ENCODE measurements at regions not wholly inside any gene's neighbourhood (a gene's known extent, or its start where the extent isn't known, plus 50 kb on each side); places are given as distances from the start of the nearest gene placed in this dataset.

- H3K27ac Mint-ChIP-seq (ENCODE audit: unreplicated experiment), result no peak overlapping the region
- DNase-seq, result no peak
- no peaks in the 10 kb centered on the region for H3K4me1 Mint-ChIP-seq (ENCODE audit: low read depth, unreplicated experiment)
Observed at GRCh38 chr18:73893880-73894279, 253.8 kb downstream of the FBXO15 start.

GRCh38 chr18:73891572-73892421, 255.8 kb downstream of the FBXO15 start:
- Mint-ChIP-seq H3K27ac (ENCODE audit: unreplicated experiment) (no peak overlapping the region), H3K36me3 (ENCODE audit: unreplicated experiment) (no peaks in the 10 kb centered on the region), H3K9me3 (ENCODE audit: unreplicated experiment) (no peaks in the 10 kb centered on the region), H3K27me3 (ENCODE audit: unreplicated experiment) (no peaks in the 10 kb centered on the region), H3K4me1 (ENCODE audit: low read depth, unreplicated experiment) (no peaks in the 10 kb centered on the region), H3K4me3 (ENCODE audit: unreplicated experiment) (no peak overlapping the region)
- no peak for TF ChIP-seq CTCF (IDR thresholded peaks at IDR 0.05; ENCODE audit: partially characterized antibody, unreplicated experiment)
- no peak for DNase-seq

More at GRCh38 chr18:73893880-73894279, 253.8 kb downstream of the FBXO15 start:
- H3K9me3 Mint-ChIP-seq (ENCODE audit: unreplicated experiment), result peaks cover 1% of the 10 kb centered on the region
- no peaks in the 10 kb centered on the region for H3K27me3 Mint-ChIP-seq (ENCODE audit: unreplicated experiment)
- H3K36me3 Mint-ChIP-seq (ENCODE audit: unreplicated experiment), result no peaks in the 10 kb centered on the region
- no peak overlapping the region for H3K4me3 Mint-ChIP-seq (ENCODE audit: unreplicated experiment)
- TF ChIP-seq CTCF (IDR thresholded peaks at IDR 0.05; ENCODE audit: partially characterized antibody, unreplicated experiment), result no peak

- DNase-seq, result no peak
- no peak overlapping the region for H3K27ac Mint-ChIP-seq (ENCODE audit: unreplicated experiment)
- H3K36me3 Mint-ChIP-seq (ENCODE audit: unreplicated experiment), result no peaks in the 10 kb centered on the region
- H3K4me1 Mint-ChIP-seq (ENCODE audit: low read depth, unreplicated experiment), result no peaks in the 10 kb centered on the region
- TF ChIP-seq CTCF (IDR thresholded peaks at IDR 0.05; ENCODE audit: partially characterized antibody, unreplicated experiment), result no peak
- H3K27me3 Mint-ChIP-seq (ENCODE audit: unreplicated experiment), result no peaks in the 10 kb centered on the region
- no peaks in the 10 kb centered on the region for H3K9me3 Mint-ChIP-seq (ENCODE audit: unreplicated experiment)
- H3K4me3 Mint-ChIP-seq (ENCODE audit: unreplicated experiment), result no peak overlapping the region
Observed at GRCh38 chr18:73888565-73888964, 259.1 kb downstream of the FBXO15 start.

GRCh38 chr18:73887801-73888200, 259.8 kb downstream of the FBXO15 start:
- Mint-ChIP-seq H3K4me3 (ENCODE audit: unreplicated experiment) (no peak overlapping the region), H3K4me1 (ENCODE audit: low read depth, unreplicated experiment) (no peaks in the 10 kb centered on the region), H3K27me3 (ENCODE audit: unreplicated experiment) (no peaks in the 10 kb centered on the region), H3K36me3 (ENCODE audit: unreplicated experiment) (no peaks in the 10 kb centered on the region), H3K27ac (ENCODE audit: unreplicated experiment) (no peak overlapping the region), H3K9me3 (ENCODE audit: unreplicated experiment) (no peaks in the 10 kb centered on the region)
- TF ChIP-seq CTCF (IDR thresholded peaks at IDR 0.05; ENCODE audit: partially characterized antibody, unreplicated experiment), result no peak
- no peak for DNase-seq

- DNase-seq, result no peak
Observed at GRCh38 chr18:73884868-73885267, 262.8 kb downstream of the FBXO15 start.

More at GRCh38 chr18:73884868-73885267, 262.8 kb downstream of the FBXO15 start:
- no peaks in the 10 kb centered on the region for H3K9me3 Mint-ChIP-seq (ENCODE audit: unreplicated experiment)
- no peak overlapping the region for H3K27ac Mint-ChIP-seq (ENCODE audit: unreplicated experiment)
- H3K4me1 Mint-ChIP-seq (ENCODE audit: low read depth, unreplicated experiment), result no peaks in the 10 kb centered on the region
- TF ChIP-seq CTCF (IDR thresholded peaks at IDR 0.05; ENCODE audit: partially characterized antibody, unreplicated experiment), result no peak
- H3K4me3 Mint-ChIP-seq (ENCODE audit: unreplicated experiment), result no peak overlapping the region
- no peaks in the 10 kb centered on the region for H3K36me3 Mint-ChIP-seq (ENCODE audit: unreplicated experiment)
- no peaks in the 10 kb centered on the region for H3K27me3 Mint-ChIP-seq (ENCODE audit: unreplicated experiment)

Data from glutamatergic neuron (in vitro differentiated cells).